Fibroblast of gingiva (primary cell): ENCODE measurements at regions not wholly inside any gene's neighbourhood (a gene's known extent, or its start where the extent isn't known, plus 50 kb on each side); places are given as distances from the start of the nearest gene placed in this dataset.
"Not testable (repeated sequence)": the region's sequence is repeated elsewhere in the genome, so short reads cannot be mapped to it uniquely, and the experiment has no call there.

ENCODE experiments used
- DNase-seq: peaks from one replicate; pipeline ENCODE4 v3.0.0-alpha.2; 2011; ENCODE audit warnings: low read depth

DNA sequence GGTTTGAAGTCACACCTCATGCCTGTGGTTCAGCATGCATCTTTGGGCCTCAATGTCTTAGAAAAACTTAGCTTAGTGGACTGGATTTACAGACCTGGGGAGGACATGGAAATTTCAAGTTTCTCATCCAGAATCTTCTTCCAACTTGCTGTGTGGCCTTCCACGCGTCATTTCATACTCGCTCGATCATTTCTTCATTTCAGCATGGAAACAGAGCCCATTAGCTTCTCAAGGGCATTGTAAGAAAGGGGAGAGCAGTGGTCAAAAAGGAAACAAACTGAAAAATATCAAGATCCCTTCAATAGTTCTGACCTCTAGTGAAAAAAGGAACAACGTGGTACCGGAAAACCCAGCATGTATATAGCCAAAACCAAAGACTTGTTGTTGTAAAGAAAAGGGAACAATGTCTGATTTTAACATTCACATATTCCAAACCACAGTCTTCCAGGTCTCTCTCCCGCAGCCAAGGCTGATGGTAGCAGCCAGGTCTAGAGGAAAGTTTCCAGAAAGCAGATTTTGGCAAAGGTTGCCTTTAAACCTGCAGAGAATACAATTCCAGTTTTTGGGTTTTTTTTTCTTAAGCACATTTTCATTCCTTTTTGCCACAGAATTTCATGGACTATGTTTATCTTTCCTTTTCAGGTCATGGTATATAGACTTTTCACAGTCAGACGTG, 97.0 kb upstream of the CDC42BPA start:
- DNase-seq: no peak

DNA sequence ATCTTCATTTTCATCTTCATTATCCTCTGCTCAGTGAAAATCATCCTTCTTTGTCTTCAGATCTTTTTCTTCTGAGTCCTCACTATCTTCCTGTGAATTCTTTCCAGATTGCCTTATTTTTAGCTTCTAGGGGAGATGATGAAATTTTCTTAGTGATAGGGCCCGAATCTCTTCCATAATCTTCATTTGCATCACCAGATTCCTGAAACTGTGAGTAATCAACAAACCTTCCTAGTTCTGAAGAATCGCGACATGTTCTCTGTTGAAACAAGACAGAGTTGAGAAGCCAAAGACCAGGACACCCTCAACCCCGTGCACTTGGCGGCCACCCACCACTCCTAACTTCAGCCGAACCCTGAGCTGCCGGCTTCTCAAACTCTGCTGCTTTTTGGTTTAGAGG, 92.8 kb upstream of the CDC42BPA start:
- DNase-seq: no peak

DNA sequence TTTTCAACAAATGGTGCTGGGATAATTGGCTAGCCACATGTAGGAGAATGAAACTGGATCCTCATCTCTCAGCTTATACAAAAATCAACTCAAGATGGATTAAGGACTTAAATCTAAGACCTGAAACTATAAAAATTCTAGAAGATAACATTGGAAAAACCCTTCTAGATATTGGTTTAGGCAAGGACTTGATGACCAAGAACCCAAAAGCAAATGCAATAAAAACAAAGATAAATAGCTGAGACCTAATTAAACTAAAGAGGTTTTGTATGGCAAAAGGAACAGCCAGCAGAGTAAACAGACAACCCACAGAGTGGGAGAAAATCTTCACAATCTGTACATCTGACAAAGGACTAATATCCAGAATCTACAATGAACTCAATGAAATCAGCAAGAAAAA, 88.0 kb upstream of the CDC42BPA start:
- not testable (repeated sequence) for DNase-seq

DNA sequence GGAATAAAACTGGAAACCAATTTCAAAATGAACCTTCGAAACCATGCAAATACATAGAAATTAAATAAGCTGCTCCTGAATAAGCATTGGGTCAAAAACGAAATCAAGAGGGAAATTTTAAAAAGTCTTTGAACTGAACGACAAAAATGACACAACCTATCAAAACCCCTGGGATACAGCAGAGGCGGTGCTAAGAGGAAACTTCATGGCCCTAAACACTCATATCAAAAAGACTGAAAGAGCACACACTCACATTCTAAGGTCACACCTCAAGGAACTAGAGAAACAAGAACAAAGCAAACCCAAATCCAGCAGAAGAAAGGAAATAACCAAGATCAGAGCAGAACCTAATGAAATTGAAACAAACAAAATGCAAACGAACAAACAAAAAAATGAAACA, 85.2 kb upstream of the CDC42BPA start:
- no peak for DNase-seq

DNA sequence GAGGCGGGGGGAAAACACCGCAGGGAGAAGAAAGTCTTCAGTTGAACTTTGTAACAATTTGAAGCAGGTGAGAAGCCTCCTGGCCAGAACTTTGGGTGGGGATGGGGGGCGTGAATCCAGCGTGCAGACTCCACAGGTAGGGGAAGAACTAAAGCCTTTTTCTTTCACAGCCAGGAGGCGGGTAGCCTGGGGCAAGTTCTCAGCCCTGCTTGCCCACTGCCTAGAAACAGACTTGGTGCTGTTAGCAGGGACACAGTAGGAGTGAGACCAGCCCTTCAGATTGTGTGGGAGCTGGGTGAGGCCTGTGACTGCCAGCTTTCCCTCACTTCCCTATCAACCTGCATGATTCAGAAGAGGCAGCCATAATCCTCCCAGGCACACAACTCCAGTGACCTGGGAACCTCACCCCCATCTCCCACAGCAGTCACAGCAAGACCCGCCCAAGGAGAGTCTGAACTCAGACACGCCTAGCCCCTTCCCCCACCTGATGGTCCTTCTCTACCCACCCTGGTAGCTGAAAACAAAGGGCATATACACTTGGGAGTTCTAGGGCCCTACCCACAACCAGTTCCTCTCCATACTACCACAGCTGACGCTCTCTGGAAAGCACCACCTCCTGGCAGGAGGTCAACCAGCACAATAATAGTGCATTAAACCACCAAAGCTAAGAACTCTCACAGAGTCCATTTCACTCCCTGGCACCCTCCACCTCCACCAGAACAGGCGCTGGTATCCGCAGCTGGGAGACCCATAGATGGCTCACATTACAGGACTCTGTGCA, 83.5 kb upstream of the CDC42BPA start:
- no peak for DNase-seq

DNA sequence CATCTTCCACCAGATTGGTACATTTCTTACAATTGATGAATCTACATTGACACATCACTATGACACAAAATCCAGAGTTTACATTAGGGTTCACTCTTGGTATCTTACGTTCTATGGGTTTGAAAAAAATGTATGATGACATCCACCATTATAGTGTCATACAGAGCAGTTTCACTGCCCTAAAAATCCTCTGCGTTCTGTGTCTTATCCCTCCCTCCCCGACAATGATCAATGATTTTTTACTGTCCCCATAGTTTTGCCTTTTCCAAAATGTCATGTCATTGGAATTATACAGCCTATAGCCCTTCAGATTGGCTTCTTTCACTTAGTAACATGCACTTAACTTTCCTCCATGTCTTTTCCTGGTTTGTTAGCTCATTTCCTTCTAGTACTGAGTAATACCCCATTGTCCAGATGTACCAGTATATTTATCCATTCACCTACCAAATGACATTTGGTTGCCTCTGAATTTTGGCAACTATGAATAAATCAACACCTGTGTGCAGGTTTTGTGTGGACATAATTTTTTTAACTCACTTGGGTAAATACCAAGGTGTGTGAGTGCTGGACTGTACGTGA, 80.9 kb upstream of the CDC42BPA start:
- DNase-seq: no peak

DNA sequence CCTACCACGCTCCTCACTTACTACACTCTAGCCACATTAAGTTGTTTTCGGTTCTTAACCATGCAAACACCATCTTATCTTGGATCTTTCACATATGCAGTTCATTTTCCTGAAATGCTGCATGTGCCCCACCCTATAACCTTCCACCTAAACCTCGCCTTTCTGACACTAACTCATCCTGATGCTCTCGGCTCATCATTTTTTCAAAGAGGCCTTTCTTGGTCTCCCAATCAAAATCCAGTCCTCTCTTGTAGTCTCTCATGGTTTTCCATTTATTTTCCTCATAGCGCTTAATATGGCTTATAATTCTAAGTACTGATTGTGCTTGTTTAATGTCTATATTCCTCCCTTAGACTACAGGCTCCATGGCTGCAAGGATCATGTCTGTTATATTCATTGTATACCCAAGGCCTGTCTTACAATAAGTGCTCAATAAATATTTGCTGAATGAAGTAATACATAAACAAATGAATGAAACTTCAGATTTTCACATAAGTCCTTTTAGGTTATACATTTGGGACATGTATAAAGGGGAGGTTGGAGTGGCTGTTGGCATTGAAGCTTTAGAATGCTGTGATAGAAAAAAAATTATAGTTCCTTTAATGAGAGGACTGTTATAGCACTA, 79.2 kb upstream of the CDC42BPA start:
- DNase-seq: no peak

DNA sequence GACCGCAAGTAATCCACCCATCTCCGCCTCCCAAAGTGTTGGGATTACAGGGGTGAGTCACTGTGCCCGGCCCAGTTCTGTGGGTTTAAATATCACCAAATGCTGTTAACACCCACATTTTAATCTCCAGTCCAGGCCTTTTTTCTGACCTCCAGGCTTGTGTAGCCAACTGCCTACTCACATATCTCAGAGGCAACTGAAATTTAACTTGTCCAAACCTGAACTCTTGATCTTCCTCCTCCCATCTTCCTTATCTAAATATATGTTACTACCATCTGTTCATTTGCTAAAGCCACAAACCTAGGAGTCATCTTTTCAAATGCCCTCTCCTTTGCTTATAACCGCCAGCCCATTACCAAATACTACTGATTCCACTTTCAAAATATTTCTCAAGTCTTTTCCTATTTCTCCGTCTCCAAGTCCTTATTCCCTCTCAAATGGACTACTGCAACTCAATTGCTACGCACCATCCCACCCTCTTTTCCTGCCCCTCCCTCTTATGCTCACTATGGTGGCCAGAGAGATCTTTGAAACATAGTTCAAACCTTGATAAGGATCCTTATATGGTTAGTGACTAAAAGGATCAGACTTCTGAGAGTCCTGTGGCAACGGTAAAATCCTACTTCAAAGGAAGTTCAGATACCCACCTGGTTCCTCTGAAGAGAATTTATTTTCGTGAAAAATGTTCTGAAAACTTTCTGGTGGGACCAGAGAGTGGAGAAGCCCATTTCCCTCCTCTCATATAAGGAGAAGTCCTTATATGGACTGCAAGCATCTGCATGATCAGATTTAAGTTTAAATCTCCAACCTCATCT, 78.5 kb upstream of the CDC42BPA start:
- DNase-seq: no peak

DNA sequence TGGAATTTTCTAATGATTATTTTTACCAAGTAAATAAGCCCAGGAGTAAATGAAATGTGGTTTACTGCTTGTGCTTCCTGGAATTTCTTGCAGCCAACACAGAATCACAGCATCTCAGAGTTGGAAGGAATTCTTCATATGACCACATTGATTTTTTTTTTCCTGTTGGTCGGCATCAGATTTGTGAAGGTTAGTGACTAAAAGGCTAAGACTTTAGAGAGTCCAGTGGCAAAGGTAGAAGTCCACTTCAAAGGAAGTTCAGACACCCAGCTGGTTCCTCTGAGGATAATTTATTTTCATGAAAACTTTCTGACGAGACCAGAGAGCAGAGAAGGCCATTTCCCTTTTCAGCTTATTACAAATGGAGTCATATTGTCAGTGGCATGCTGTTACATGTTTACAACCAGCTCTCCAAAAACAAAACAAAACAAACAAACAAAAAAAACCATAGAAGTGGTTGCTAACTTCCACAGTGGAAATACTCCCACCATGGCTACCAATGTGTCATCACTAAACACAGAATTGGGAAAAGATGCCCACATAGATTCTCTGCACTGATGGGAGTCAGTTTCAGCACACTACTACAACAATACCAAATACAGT, 77.2 kb upstream of the CDC42BPA start:
- DNase-seq: no peak

DNA sequence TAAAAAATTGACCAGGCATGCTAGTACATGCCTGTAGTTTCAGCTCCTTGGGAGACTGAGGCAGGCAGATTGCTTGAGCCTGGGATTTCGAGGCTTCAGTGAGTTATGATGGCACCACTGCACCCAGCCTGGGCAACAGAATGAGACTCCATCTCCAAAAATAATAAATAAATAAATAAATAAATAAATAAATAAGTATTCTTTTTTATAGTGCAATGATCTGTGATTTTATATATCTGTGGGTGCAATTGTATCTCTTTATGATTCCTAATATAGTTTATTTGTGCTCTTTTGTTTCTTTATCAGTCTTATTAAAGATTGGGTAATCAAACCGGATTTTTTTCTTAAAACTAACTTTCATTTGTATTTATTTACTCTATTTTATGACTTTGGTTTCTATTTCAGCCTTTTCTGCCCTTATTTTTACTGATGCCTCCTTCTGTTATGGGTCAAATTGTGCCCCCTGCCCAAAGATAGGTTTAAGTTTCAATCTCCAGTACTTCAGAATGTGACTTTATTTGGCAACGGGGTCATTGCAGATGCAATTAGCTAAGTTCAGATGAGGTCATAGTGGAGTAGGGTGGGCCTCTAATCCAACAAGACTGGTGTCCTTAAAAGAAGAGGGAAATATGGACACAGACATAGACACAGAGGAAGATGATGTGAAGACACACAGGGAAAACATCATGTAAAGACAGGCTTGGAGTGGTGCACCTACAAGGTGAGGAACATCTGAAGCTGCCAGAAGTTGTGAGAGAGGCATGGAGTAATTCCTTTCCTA, 74.9 kb upstream of the CDC42BPA start:
- no peak for DNase-seq

DNA sequence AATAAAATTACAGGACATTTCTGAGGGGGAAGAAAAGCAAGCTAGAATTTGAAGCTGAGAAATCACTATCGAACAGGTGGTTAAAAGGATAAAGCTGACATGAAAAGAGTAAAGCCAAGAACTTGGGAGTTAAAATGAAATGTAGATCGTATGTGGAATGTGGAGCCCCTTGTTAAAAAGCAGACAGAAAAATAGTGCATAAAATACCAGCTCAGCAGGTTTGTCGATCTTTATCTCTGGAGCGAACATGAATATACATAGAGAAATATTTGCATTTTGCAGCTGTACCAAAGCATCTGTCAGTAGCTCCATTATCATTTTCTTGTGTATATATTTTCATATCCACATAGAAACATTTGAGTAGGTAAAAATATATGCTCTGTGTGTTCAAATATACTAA, 73.6 kb upstream of the CDC42BPA start:
- no peak for DNase-seq

DNA sequence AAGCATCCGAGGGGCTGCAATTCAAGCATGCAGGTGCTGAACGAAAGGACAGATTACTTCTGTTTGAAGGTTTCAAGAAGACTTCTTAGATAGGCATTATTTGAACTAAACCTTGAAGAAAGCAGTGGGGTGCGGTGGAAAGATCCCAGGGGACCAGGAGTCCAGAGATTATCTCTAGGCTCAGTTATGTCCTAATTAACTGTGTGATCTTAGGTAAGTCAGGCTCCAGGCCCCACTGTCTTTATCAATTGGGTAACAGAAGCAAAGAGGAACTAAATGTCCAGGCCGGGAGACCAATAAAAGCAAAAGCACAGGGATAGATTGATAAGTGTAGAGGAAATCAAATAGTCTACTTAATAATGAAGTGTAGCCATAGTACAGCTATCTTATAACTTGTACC, 72.9 kb upstream of the CDC42BPA start:
- DNase-seq: no peak

DNA sequence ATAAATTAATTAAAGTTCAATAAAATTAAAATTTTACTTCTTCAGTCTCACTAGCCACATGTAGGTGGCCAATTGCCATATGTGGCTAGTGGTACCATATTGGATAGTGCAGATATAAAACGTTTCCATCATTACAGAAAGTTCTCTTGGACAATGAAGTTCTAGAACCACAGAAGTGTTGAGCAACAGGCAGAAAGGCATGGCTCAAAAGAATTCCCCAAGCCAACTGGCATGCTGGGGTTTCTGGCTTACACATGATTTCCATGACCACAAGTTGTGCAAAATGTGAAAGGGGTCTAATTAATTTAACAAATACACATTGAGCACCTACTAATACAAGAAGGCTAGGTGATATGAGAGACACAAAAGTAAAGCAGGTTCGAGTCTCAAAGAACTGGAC, 72.2 kb upstream of the CDC42BPA start:
- peak; percentile 14 for DNase-seq

DNA sequence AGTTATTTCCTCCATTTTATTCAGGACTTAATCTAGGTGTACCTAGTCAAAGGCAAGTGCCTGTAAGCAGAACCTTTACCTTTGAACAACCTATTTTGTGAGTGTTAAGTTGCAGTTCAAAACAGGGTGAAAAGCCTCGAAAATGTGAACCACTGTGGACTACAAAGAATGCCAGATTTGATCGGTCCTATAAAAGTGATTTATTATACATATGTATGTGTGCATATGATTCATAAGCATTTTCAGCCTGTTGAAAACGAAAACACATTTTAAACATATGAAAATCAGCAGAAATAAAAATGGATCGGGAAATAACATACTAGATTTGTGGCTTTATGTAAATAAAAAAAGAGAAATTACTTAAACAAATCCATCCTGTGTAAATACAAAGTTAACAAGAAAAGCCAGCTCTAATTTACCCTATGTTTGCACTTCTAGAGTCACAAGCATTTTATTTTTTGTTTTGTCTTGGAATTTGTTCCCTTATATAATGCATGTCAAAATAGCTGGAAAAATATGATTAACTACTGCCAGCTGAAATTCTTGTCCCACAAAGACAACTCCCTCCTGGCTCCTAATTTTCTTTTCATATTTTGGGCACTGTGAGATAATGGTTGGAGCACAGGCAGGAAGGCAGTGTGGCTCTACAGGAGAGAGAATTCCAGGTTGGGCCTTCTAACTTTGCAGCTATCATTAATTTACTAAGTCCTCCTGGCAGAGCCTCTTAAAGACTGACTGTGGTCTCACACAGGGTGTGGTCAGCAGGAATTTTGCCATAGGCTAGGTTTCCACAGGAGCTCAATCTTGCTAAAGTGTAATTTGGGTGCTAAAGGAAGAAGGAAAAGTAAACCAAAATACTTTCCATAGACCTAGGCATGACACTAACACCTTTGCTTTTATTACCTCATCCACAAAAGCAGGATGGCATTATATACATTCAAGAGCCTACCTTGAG, 70.2 kb upstream of the CDC42BPA start:
- DNase-seq: no peak

DNA sequence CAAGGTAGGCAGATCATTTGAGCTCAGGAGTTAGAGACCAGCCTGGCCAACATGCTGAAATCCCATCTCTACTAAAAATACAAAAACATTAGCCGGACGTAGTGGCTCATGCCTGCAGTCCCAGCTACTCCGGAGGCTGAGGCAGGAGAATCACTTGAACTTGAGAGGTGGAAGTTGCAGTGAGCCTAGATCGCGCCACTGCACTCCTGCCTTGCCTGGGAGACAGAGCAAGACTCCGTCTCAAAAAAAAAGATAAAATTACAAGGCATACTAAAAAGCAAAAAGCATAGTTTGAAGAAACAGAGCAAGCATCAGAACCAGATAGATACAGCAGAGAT, 61.2 kb upstream of the CDC42BPA start:
- no peak for DNase-seq

DNA sequence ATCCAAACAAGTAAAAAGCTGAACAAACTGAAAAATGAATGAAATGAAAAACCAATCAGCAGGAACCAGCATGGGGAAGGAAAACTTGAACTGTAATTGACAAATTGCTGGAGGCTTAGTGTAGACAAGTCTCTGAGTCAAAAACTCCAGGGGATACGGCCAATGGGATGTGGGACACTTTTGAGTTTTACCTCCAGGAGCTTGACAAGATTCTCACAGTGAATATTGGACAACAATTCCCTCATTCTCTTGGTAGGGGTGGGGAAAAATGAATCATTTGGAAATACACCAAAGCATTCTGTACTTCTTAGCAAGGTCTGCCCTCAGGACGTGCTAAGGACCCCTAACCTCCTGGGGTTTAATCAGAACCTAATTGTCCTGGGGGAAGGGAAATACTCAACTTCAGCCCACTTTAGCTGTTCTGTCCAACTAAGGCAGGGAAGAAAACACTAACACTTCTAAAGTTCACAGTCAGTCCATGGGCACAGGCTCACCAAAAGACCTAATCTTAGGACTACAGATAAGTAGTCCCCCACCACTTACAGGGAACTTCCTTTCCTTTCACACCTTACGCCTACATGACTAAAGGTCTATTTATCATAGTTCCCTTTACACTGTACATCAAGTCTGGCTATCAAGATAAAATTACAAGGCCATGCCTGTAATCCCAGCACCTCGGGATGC, 60.7 kb upstream of the CDC42BPA start:
- DNase-seq: no peak

DNA sequence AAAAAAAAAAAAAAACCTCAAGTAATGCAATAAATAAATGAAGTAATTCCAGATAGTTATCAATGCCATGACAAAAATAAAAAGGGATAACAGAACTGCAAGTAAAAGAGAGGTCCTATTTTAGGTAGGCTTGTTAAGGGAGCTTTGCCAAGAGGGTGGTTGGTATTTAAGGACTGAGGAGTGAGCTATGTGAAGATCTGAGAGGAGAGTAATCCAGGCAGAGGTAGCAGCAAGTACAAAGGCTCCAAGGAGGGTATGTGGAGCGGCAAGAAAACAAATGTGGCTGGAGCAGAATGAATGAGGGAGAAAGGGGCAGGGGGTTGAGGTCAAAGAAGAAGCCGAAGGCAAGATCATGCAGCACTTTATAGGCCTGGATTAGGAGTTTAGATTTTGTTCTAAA, 59.9 kb upstream of the CDC42BPA start:
- DNase-seq: no peak

DNA sequence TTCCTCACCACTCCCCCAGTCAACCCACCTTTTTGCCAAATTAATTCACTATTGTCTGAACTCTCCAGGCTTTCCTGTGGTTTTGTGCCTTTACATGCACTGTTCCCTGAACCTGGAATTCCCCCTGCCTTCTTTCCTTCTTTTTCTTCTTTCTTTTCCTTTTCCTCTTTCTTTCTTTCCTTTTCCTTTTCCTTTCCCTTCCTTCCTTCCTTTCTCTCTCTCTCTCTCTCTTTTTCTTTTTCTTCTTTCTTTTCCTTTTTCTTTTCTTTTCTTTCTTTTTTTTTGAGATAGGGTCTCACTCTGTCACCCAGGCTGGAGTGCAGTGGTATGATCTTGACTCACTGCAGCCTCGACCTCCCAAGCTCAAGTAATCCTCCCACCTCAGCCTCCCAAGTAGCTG, 56.6 kb upstream of the CDC42BPA start:
- DNase-seq: no peak

DNA sequence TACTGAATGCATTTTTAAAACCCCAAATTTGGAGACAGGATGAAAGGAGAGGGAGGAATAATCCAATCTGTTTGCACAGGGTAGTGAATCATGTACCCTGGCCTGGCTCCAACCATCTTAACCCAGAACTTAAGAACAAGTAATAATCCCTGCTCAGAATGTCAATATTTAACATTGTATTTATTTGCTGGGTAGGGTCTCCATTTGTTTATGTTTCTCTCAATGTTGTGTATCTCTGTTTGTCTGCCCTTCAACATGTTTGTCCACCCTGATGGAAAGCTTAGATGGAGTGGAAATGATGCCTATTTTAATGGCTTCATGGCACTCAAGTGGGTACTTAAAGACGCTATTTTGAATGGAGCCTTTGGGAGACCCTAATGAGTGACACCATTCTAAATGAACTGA, 54.4 kb upstream of the CDC42BPA start:
- peak; percentile 75 for DNase-seq
